ENCODE measurements at regions not wholly inside any gene's neighbourhood (a gene's known extent, or its start where the extent isn't known, plus 50 kb on each side); places are given as distances from the start of the nearest gene placed in this dataset.

GRCh38 chr11:13862845-13863392 is 99.6 kb upstream of the SPON1 start:
- TF ChIP-seq EZH2phosphoT487 (IDR thresholded peaks at IDR 0.05) (no peak), EZH2 (IDR thresholded peaks at IDR 0.05) (no peak), CTCF (IDR thresholded peaks at IDR 0.05) (no peak)
- no peak overlapping the region for H2AFZ ChIP-seq (replicated peaks)
- H3K27me3 ChIP-seq, result no peaks in the 10 kb centered on the region
- H3K4me2 ChIP-seq, result no peak overlapping the region
- no peaks in the 10 kb centered on the region for H3K36me3 Mint-ChIP-seq
- H3K4me1 ChIP-seq, result peaks cover 12% of the 10 kb centered on the region
- H3K4me1 Mint-ChIP-seq, result peaks cover 9% of the 10 kb centered on the region
- no peaks in the 10 kb centered on the region for H3K9me3 Mint-ChIP-seq
- H3K4me3 Mint-ChIP-seq, result no peak overlapping the region
- DNase-seq (ENCODE audit: low spot score), result no peak
- H3K27ac ChIP-seq, result no peak overlapping the region
- no peaks in the 10 kb centered on the region for H3K9me3 ChIP-seq (ENCODE audit: low read depth)
- H3K9ac ChIP-seq, result no peak overlapping the region
- H3K4me3 ChIP-seq, result no peak overlapping the region
- H3K27me3 Mint-ChIP-seq (ENCODE audit: insufficient read depth, low read depth), result peaks cover 3% of the 10 kb centered on the region
- H3K36me3 ChIP-seq, result no peaks in the 10 kb centered on the region
- H3K79me2 ChIP-seq (ENCODE audit: low read depth), result no peaks in the 10 kb centered on the region
- H3K27ac Mint-ChIP-seq, result no peak overlapping the region
- no peaks in the 10 kb centered on the region for H3F3A ChIP-seq (ENCODE audit: low read depth)
- H4K20me1 ChIP-seq (ENCODE audit: low read depth), result no peaks in the 10 kb centered on the region

GRCh38 chr11:13868710-13869397 is 93.7 kb upstream of the SPON1 start:
- H3K9ac ChIP-seq, result no peak overlapping the region
- no peak overlapping the region for H3K4me2 ChIP-seq
- H3K27me3 Mint-ChIP-seq (ENCODE audit: insufficient read depth, low read depth), result no peaks in the 10 kb centered on the region
- no peaks in the 10 kb centered on the region for H3K79me2 ChIP-seq (ENCODE audit: low read depth)
- H3K36me3 ChIP-seq, result no peaks in the 10 kb centered on the region
- no peak overlapping the region for H2AFZ ChIP-seq (replicated peaks)
- DNase-seq (ENCODE audit: low spot score), result no peak
- no peaks in the 10 kb centered on the region for H3K36me3 Mint-ChIP-seq
- peaks cover 4% of the 10 kb centered on the region for H3F3A ChIP-seq (ENCODE audit: low read depth)
- no peaks in the 10 kb centered on the region for H4K20me1 ChIP-seq (ENCODE audit: low read depth)
- H3K4me1 Mint-ChIP-seq, result peaks cover 23% of the 10 kb centered on the region
- no peak overlapping the region for H3K27ac ChIP-seq
- H3K27me3 ChIP-seq, result no peaks in the 10 kb centered on the region
- no peak overlapping the region for H3K27ac Mint-ChIP-seq
- no peak overlapping the region for H3K4me3 ChIP-seq
- TF ChIP-seq CTCF (IDR thresholded peaks at IDR 0.05) (no peak), EZH2 (IDR thresholded peaks at IDR 0.05) (no peak), EZH2phosphoT487 (IDR thresholded peaks at IDR 0.05) (no peak)
- H3K9me3 ChIP-seq (ENCODE audit: low read depth), result no peaks in the 10 kb centered on the region
- H3K4me3 Mint-ChIP-seq, result no peak overlapping the region
- H3K9me3 Mint-ChIP-seq, result no peaks in the 10 kb centered on the region
- H3K4me1 ChIP-seq, result peaks cover 12% of the 10 kb centered on the region

- Mint-ChIP-seq H3K4me1 (peaks cover 20% of the 10 kb centered on the region), H3K9me3 (no peaks in the 10 kb centered on the region), H3K27ac (no peak overlapping the region), H3K27me3 (ENCODE audit: insufficient read depth, low read depth) (no peaks in the 10 kb centered on the region), H3K4me3 (no peak overlapping the region), H3K36me3 (no peaks in the 10 kb centered on the region)
- Histone ChIP-seq H3K4me2 (no peak overlapping the region), H3K27me3 (no peaks in the 10 kb centered on the region), H4K20me1 (ENCODE audit: low read depth) (no peaks in the 10 kb centered on the region), H3K9me3 (ENCODE audit: low read depth) (no peaks in the 10 kb centered on the region), H3K4me3 (no peak overlapping the region), H3K27ac (no peak overlapping the region), H3F3A (ENCODE audit: low read depth) (peaks cover 4% of the 10 kb centered on the region), H3K36me3 (no peaks in the 10 kb centered on the region), H3K79me2 (ENCODE audit: low read depth) (no peaks in the 10 kb centered on the region), H2AFZ (replicated peaks) (no peak overlapping the region), H3K4me1 (peaks cover 8% of the 10 kb centered on the region), H3K9ac (no peak overlapping the region)
- TF ChIP-seq EZH2phosphoT487 (IDR thresholded peaks at IDR 0.05) (no peak), EZH2 (IDR thresholded peaks at IDR 0.05) (no peak), CTCF (IDR thresholded peaks at IDR 0.05) (no peak)
- DNase-seq (ENCODE audit: low spot score), result no peak
Measured at GRCh38 chr11:13869398-13869886, 93.1 kb upstream of the SPON1 start.
